B cell (primary cell): ENCODE measurements at regions not wholly inside any gene's neighbourhood (a gene's known extent, or its start where the extent isn't known, plus 50 kb on each side); places are given as distances from the start of the nearest gene placed in this dataset.

Experiments
- ATAC-seq: fragments of 200-7000 bp; cut with Tn5 transposase; one replicate; pipeline ENCODE4 v1.10.0; 2021; ENCODE audit warnings: low read depth, mild to moderate bottlenecking, moderate number of reproducible peaks, moderate library complexity
- CTCF ChIA-PET: fragments of 350-600 bp; sonication (Branson Sonifier 250); formaldehyde crosslinking; loops from one replicate; lab custom pipeline; 2021; ENCODE audit warnings: antibody characterized with exemption, inconsistent platforms; lab: Charles Lee
- POLR2A ChIA-PET: fragments of 350-600 bp; sonication (Branson Sonifier 250); formaldehyde crosslinking; loops from one replicate; lab custom pipeline; 2021; ENCODE audit warnings: antibody characterized with exemption; lab: Charles Lee
- DNase-seq: peaks from one replicate; pipeline ENCODE4 v3.0.0; 2013
- H2AFZ ChIP-seq: 2 replicates; pipeline ENCODE4 v1.6.1; 2012; ENCODE audit warnings: mild to moderate bottlenecking, low read depth, low read length; ENCODE audit not compliant: insufficient read depth, poor library complexity, severe bottlenecking
- H3K27ac ChIP-seq, 2 donors: 1 replicate in 1 of 2; 2 replicates in 1 of 2; pipeline ENCODE4 v1.5.1; 2012 to 2013; ENCODE audit warnings: low read length in 2 of 2, mild to moderate bottlenecking in 2 of 2, moderate library complexity in 1 of 2
- H3K27me3 ChIP-seq, 4 experiments: fragments of 200-600 bp in 1 of 4; sonication (generic) in 1 of 4; replicated peaks in 1 of 4; 1 replicate in 2 of 4; 2 replicates in 2 of 4; pipeline versions ENCODE4 v1.6.1 to v1.7.0; 2013 to 2016; ENCODE audit warnings: low read length in 3 of 4, mild to moderate bottlenecking in 2 of 4, mixed read lengths in 1 of 4, moderate library complexity in 1 of 4; ENCODE audit not compliant: insufficient read depth in 4 of 4, control insufficient read depth in 3 of 4; ENCODE audit errors: control extremely low read depth in 1 of 4
- H3K36me3 ChIP-seq, 2 experiments: replicated peaks in 1 of 2; 1 replicate in 1 of 2; 2 replicates in 1 of 2; pipeline versions ENCODE4 v1.6.1 to v1.7.1; 2013; ENCODE audit warnings: low read length in 1 of 2; ENCODE audit not compliant: insufficient read depth in 2 of 2, control insufficient read depth in 1 of 2; ENCODE audit errors: control extremely low read depth in 1 of 2, extremely low read depth in 1 of 2
- H3K4me1 ChIP-seq, 2 donors: fragments of 200-600 bp in 1 of 2; sonication (generic) in 1 of 2; 1 replicate in 1 of 2; 2 replicates in 1 of 2; pipeline versions ENCODE4 v1.5.1 to v1.6.1; 2013 to 2017; ENCODE audit warnings: low read length in 2 of 2; ENCODE audit not compliant: control insufficient read depth in 2 of 2, insufficient read depth in 2 of 2
- H3K4me2 ChIP-seq: replicated peaks from 2 replicates; pipeline ENCODE3; 2012; ENCODE audit warnings: mild to moderate bottlenecking, low read depth, low read length; ENCODE audit not compliant: poor library complexity, severe bottlenecking
- H3K4me3 ChIP-seq, 5 experiments: fragments of 200-600 bp in 1 of 5; sonication (generic) in 1 of 5; 1 replicate in 3 of 5; 2 replicates in 2 of 5; pipeline versions ENCODE4 v1.5.1 to v1.7.0; 2011 to 2016; ENCODE audit warnings: low read length in 4 of 5, mild to moderate bottlenecking in 4 of 5, low read depth in 2 of 5, control low read depth in 1 of 5, moderate library complexity in 1 of 5; ENCODE audit not compliant: insufficient read depth in 1 of 5; ENCODE audit errors: control extremely low read depth in 1 of 5, extremely low read depth in 1 of 5
- H3K79me2 ChIP-seq: fragments of 200-600 bp; sonication (generic); one replicate; pipeline ENCODE4 v1.6.0; 2016; ENCODE audit warnings: low read length; ENCODE audit not compliant: control insufficient read depth, insufficient read depth
- H3K9ac ChIP-seq: fragments of 200-600 bp; sonication (generic); 2 replicates; pipeline ENCODE4 v1.6.1; 2017; ENCODE audit warnings: mild to moderate bottlenecking, low read length, moderate library complexity
- H3K9me3 ChIP-seq, 3 donors: one replicate each; pipeline versions ENCODE4 v1.6.1 to v1.7.1; 2013; ENCODE audit warnings: low read length in 2 of 3; ENCODE audit not compliant: control insufficient read depth in 2 of 3, insufficient read depth in 1 of 3; ENCODE audit errors: control extremely low read depth in 1 of 3
- H4K20me1 ChIP-seq: 2 replicates; pipeline ENCODE4 v1.6.0; 2012; ENCODE audit warnings: mild to moderate bottlenecking, low read length; ENCODE audit not compliant: insufficient read depth, control insufficient read depth, poor library complexity, severe bottlenecking
- H3K27ac Mint-ChIP-seq: one replicate; pipeline ENCODE4 v1.8.0; 2021; ENCODE audit warnings: mixed read lengths
- H3K27me3 Mint-ChIP-seq: one replicate; pipeline ENCODE4 v1.8.0; 2021; ENCODE audit warnings: mixed read lengths
- H3K4me1 Mint-ChIP-seq: one replicate; pipeline ENCODE4 v1.8.0; 2021; ENCODE audit warnings: mixed read lengths
- H3K4me3 Mint-ChIP-seq: one replicate; pipeline ENCODE4 v1.8.0; 2021; ENCODE audit warnings: mixed read lengths
- H3K9me3 Mint-ChIP-seq: one replicate; pipeline ENCODE4 v1.8.0; 2022; ENCODE audit warnings: mixed read lengths; ENCODE audit not compliant: insufficient read depth
- CTCF ChIP-seq: fragments of 200-600 bp; IDR thresholded peaks from one replicate; pipeline ENCODE4 v1.8.0; 2022; ENCODE audit warnings: antibody characterized with exemption, mild to moderate bottlenecking
- EZH2 ChIP-seq: IDR thresholded peaks from 2 replicates; pipeline ENCODE4 v1.6.1; 2012; ENCODE audit warnings: borderline replicate concordance, low read depth, mild to moderate bottlenecking, moderate library complexity, low read length; ENCODE audit not compliant: insufficient read depth, poor library complexity, severe bottlenecking
- WGBS: methylation state at CpG from one replicate; pipeline ENCODE4 v1.1.5; 2013; ENCODE audit warnings: missing lambda C conversion rate; ENCODE audit not compliant: insufficient coverage; 5-methylcytosine and 5-hydroxymethylcytosine counted together
- intact Hi-C: fragments of 100-400 bp; cut with micrococcal nuclease; formaldehyde crosslinking; loops from one replicate; pipeline ENCODE4 v1.10.0; 2022

GRCh38 chr6:142013287-142013686, 119.4 kb upstream of the GJE1 start:
- Histone ChIP-seq H3K79me2 (no peaks in the 10 kb centered on the region), H3K36me3 (no peaks in the 10 kb centered on the region), H3K27ac (no peak overlapping the region), H3K4me3 (no peak overlapping the region), H3K4me1 (no peaks in the 10 kb centered on the region), H3K4me2 (no peak overlapping the region), H4K20me1 (no peaks in the 10 kb centered on the region), H2AFZ (no peak overlapping the region), H3K27me3 (no peaks in the 10 kb centered on the region), H3K9me3 (no peaks in the 10 kb centered on the region), H3K9ac (no peak overlapping the region)
- H3K4me1 Mint-ChIP-seq, result no peaks in the 10 kb centered on the region
- H3K4me3 Mint-ChIP-seq, result no peak overlapping the region
- ChIA-PET POLR2A (no interaction called here), CTCF (no interaction called here)
- ATAC-seq (no peak), DNase-seq (no peak)
- intact Hi-C loops, result no loop called here
- no peak for TF ChIP-seq CTCF
- no peak for TF ChIP-seq EZH2
- no peaks in the 10 kb centered on the region for H3K27me3 Mint-ChIP-seq
- no peaks in the 10 kb centered on the region for H3K9me3 Mint-ChIP-seq
- H3K27ac Mint-ChIP-seq, result no peak overlapping the region

GRCh38 chr6:142011775-142012174, 121.0 kb upstream of the GJE1 start:
- H3K27ac ChIP-seq, result no peak overlapping the region
- intact Hi-C loops, result no loop called here
- no peak overlapping the region for H2AFZ ChIP-seq
- ATAC-seq (no peak), DNase-seq (no peak)
- Mint-ChIP-seq H3K4me1 (no peaks in the 10 kb centered on the region), H3K27ac (no peak overlapping the region), H3K9me3 (no peaks in the 10 kb centered on the region), H3K4me3 (no peak overlapping the region), H3K27me3 (no peaks in the 10 kb centered on the region)
- no peaks in the 10 kb centered on the region for H3K27me3 ChIP-seq
- H3K79me2 ChIP-seq, result no peaks in the 10 kb centered on the region
- H3K4me2 ChIP-seq, result no peak overlapping the region
- WGBS, result no CpG with 5 or more reads among the region's 1 CpG
- no peak overlapping the region for H3K9ac ChIP-seq
- ChIA-PET POLR2A (no interaction called here), CTCF (no interaction called here)
- no peaks in the 10 kb centered on the region for H3K9me3 ChIP-seq
- no peak overlapping the region for H3K4me3 ChIP-seq
- no peak for TF ChIP-seq CTCF
- no peak for TF ChIP-seq EZH2
- H3K36me3 ChIP-seq, result no peaks in the 10 kb centered on the region
- no peaks in the 10 kb centered on the region for H3K4me1 ChIP-seq
- H4K20me1 ChIP-seq, result no peaks in the 10 kb centered on the region
